OCI-LY3 (cell line): ENCODE measurements at regions not wholly inside any gene's neighbourhood (a gene's known extent, or its start where the extent isn't known, plus 50 kb on each side); places are given as distances from the start of the nearest gene placed in this dataset.

ENCODE experiments used
- CTCF ChIP-seq: fragments of 200-600, 300-600 bp; sonication (generic); IDR thresholded peaks from 2 replicates; pipeline ENCODE4 v1.5.1; 2014; ENCODE audit warnings: antibody characterized with exemption, low read length, low read depth
- EZH2phosphoT487 ChIP-seq: fragments of 200-600 bp; shearing (Covaris generic); IDR thresholded peaks from 2 replicates; pipeline ENCODE4 v1.6.1; 2018; ENCODE audit warnings: antibody characterized with exemption, mixed run types, low read depth

DNA sequence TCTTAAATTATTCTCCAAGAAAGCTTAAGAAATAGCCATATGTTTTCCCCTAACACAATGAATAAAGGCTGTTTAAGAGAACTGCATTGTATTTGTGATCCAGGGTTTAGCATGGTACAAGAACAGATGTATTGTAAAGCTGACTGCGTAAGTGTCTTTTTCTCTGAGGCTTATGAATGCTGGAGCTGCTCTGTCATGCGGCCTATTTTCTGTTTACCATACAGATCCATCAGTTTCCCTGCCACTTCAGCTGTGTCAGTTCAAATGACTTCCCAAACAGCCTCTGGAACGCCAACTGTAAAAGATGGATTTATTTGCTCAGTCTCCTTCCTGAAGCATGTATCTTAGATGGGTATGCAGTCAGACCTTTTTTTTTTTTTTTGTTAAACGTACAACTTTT, 419.3 kb upstream of the HS3ST5 start:
- no peak for TF ChIP-seq CTCF
- no peak for TF ChIP-seq EZH2phosphoT487
